ENCODE measurements at regions not wholly inside any gene's neighbourhood (a gene's known extent, or its start where the extent isn't known, plus 50 kb on each side); places are given as distances from the start of the nearest gene placed in this dataset.

- Mint-ChIP-seq H3K4me3 (no peak overlapping the region), H3K27ac (no peak overlapping the region), H3K9me3 (ENCODE audit: insufficient read depth) (no peaks in the 10 kb centered on the region), H3K36me3 (ENCODE audit: low read depth) (no peaks in the 10 kb centered on the region), H3K27me3 (ENCODE audit: low read depth) (no peaks in the 10 kb centered on the region), H3K4me1 (ENCODE audit: low read depth) (peaks cover 33% of the 10 kb centered on the region)
- DNase-seq (no peak), ATAC-seq (no peak)
- ChIA-PET CTCF (interaction anchor here (1.0 to 4.5 kb wide), 6 partner anchors 15 to 399 kb away, joined by 3 to 15 read pairs (median 5); no protein-coding TSS in a partner anchor), POLR2A (no interaction called here)
These were observed 160.2 kb upstream of the SMAD3 start for GRCh38 chr15:66905185-66905584.

DNA sequence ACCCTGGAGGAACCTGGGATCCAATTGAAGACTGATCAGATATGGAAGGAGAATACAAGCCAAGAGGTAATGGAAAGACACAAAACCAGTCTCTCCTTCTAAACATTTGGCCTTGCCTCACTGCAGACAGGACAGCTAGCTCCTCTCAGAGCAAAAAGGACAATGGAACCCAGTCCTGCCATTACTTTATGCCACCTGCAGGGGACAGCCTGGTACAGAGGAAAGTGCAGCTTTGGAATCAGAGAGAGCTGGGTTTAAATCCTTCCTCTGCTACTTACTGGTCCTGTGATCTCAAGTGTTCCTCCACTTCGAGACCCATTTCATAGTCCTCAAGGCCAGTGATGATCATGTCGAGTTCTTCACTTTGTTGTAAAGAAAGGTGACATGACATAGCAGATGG, 159.4 kb upstream of the SMAD3 start:
- ChIA-PET CTCF (interaction anchor here (0.6 to 4.5 kb wide), 3 partner anchors 40 to 538 kb away, joined by 3 to 15 read pairs (median 3); no protein-coding TSS in a partner anchor), POLR2A (no interaction called here)
- Mint-ChIP-seq H3K4me3 (no peak overlapping the region), H3K36me3 (ENCODE audit: low read depth) (no peaks in the 10 kb centered on the region), H3K27me3 (ENCODE audit: low read depth) (no peaks in the 10 kb centered on the region), H3K9me3 (ENCODE audit: insufficient read depth) (no peaks in the 10 kb centered on the region), H3K27ac (no peak overlapping the region), H3K4me1 (ENCODE audit: low read depth) (peaks cover 38% of the 10 kb centered on the region)
- no peak for ATAC-seq
- DNase-seq: no peak

GRCh38 chr15:66906668-66907614, 158.5 kb upstream of the SMAD3 start:
- H3K36me3 Mint-ChIP-seq (ENCODE audit: low read depth): peaks cover under 1% of the 10 kb centered on the region
- DNase-seq (no peak), ATAC-seq (no peak)
- H3K27ac Mint-ChIP-seq: no peak overlapping the region
- POLR2A ChIA-PET: no interaction called here
- H3K4me3 Mint-ChIP-seq: no peak overlapping the region
- H3K27me3 Mint-ChIP-seq (ENCODE audit: low read depth): no peaks in the 10 kb centered on the region
- H3K9me3 Mint-ChIP-seq (ENCODE audit: insufficient read depth): no peaks in the 10 kb centered on the region
- CTCF ChIA-PET: interaction anchor here (1.0 to 4.5 kb wide), 4 partner anchors 12 to 55 kb away, joined by 3 to 15 read pairs (median 5); no protein-coding TSS in a partner anchor
- peaks cover 39% of the 10 kb centered on the region for H3K4me1 Mint-ChIP-seq (ENCODE audit: low read depth)

DNA sequence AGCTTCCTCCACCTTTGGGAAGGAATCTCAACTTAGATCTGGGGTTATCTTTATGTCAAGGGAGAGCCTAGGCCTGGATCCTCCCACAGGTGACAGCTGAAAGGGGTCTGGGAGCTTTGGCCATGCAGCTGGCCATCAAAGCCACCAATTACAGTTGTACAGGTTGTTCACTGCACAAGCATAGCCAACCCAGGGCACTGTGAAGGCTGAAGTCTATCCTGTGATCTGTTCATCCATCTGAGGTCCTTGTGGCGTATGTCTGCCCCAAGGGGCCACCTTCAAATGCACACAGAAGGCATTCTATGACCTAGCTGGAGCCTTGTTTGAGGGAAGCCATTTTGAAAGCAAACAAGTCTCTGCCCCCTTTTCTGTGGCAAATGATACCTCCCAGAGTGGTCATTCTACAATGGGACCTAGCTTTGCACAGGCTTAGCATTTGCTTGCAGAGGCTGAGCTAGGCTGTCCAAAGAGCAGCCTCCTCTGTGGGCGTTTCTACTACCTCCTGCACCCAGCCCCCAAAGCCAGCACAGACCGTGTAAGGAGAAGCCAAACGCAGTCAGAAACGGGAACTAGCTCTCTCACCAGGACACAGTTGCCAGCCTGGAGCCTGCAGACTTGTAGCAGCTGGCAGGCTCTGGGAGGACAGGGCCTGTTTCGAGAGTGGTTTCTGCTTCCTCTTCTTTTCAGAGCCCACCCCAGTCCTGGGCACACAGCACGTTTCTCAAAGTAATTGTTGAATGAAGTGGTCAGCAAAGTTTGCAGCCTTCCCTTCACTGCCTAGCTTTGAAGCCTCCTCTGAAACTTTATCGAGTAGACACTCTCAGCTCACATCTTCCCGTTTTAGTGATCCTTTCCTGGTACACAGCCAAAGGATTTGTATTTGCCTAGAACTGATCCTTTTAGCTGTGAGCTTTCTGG, 157.3 kb upstream of the SMAD3 start:
- ATAC-seq (no peak), DNase-seq (no peak)
- Mint-ChIP-seq H3K9me3 (ENCODE audit: insufficient read depth) (no peaks in the 10 kb centered on the region), H3K4me3 (no peak overlapping the region), H3K27ac (peak overlapping the region; percentile 20), H3K27me3 (ENCODE audit: low read depth) (no peaks in the 10 kb centered on the region), H3K4me1 (ENCODE audit: low read depth) (peaks cover 50% of the 10 kb centered on the region), H3K36me3 (ENCODE audit: low read depth) (peaks cover 3% of the 10 kb centered on the region)
- ChIA-PET POLR2A (no interaction called here), CTCF (interaction anchor here (0.7 to 4.5 kb wide), 5 partner anchors 9 to 57 kb away, joined by 3 to 15 read pairs (median 4); no protein-coding TSS in a partner anchor)

DNA sequence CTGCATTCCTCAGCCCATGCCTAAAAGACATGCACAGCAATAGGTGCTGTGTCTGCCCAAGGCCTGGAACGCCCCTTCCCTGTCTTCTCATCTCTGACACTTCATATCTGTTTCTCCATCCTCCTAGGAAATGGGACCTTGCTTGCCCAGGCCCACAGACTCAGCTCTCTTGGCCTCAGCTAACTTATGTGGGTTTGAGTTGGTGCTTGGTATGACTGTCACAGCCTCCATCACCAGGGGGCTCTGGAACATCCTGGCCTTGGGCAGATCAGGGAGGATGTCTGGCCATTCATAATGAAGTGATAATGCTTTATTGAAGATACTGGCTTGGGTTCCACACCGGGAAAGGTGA, 156.7 kb upstream of the SMAD3 start:
- no peak overlapping the region for H3K4me3 Mint-ChIP-seq

DNA sequence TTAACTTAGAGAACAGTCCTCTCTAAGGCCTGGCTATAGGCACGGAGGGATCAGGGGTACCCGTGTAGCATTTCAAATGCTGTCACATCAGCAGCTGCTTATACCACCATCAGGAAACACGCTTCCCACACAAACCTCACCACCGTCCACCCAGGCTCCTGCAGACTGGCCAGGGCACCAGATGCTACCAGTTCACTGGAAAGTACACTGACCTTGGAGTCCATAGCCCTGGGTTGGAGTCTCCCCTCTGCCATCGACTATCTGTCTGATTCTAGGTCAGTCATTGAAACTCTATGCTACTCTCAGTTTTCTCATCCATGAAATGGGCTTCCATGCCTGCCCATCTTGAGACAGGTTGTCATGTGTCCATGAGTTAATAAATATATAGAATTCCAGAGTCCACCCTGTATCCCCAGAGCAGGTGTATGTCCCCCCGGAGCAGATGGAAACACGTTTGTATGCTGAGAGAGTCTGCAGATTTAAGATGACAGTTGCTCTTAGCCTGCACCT, 156.0 kb upstream of the SMAD3 start:
- no peak for ATAC-seq
- no peak overlapping the region for H3K27ac Mint-ChIP-seq
- no peaks in the 10 kb centered on the region for H3K27me3 Mint-ChIP-seq (ENCODE audit: low read depth)
- POLR2A ChIA-PET: interaction anchor here (0.6 kb wide), 1 partner anchor 108 kb away, joined by 3 read pairs; no protein-coding TSS in a partner anchor
- H3K4me1 Mint-ChIP-seq (ENCODE audit: low read depth): peaks cover 50% of the 10 kb centered on the region
- no peak overlapping the region for H3K4me3 Mint-ChIP-seq
- peaks cover 3% of the 10 kb centered on the region for H3K36me3 Mint-ChIP-seq (ENCODE audit: low read depth)
- no peaks in the 10 kb centered on the region for H3K9me3 Mint-ChIP-seq (ENCODE audit: insufficient read depth)
- no peak for DNase-seq
- CTCF ChIA-PET: interaction anchor here (1.4 to 4.5 kb wide), 3 partner anchors 12 to 37 kb away, joined by 4 to 20 read pairs (median 15); no protein-coding TSS in a partner anchor

More for the DNA sequence above, 156.7 kb upstream of the SMAD3 start:
- Mint-ChIP-seq H3K4me1 (ENCODE audit: low read depth) (peaks cover 52% of the 10 kb centered on the region), H3K27me3 (ENCODE audit: low read depth) (no peaks in the 10 kb centered on the region), H3K9me3 (ENCODE audit: insufficient read depth) (no peaks in the 10 kb centered on the region), H3K36me3 (ENCODE audit: low read depth) (peaks cover 3% of the 10 kb centered on the region), H3K27ac (peak overlapping the region; percentile 20)
- DNase-seq: no peak
- no peak for ATAC-seq
- ChIA-PET CTCF (interaction anchor here (0.7 to 4.5 kb wide), 4 partner anchors 9 to 57 kb away, joined by 3 to 15 read pairs (median 5); no protein-coding TSS in a partner anchor), POLR2A (interaction anchor here (0.6 kb wide), 1 partner anchor 109 kb away, joined by 3 read pairs; no protein-coding TSS in a partner anchor)

DNA sequence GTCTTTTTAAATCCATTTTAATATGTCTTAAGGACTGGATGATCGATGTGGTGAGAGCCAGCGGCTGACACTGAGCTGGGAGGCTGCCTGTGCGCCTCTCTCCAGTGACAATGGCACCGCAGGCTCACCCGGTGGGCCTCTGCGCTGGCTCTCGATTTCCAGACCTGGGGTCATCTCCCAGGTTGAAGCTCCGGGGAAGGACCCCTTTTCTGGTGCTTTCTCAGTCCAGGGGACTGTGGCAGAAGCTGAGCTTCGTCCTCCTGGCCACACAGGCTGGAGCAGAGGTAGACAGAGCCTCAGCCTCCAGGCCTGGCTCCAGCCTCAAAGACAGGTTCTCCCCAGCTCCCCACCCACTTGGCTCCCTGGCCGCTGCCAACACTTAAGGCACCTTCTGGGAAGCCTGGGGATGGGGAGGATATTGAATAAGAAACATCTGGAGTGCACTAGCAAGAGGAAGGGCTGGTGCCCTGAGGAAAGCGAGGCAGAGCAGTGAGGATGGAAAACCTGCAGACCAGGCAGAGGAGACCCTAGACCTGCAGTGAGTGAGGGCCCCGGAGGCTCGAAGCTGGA, 154.2 kb upstream of the SMAD3 start:
- CTCF ChIA-PET: interaction anchor here (0.9 to 3.3 kb wide), 6 partner anchors 9 to 127 kb away, joined by 3 to 25 read pairs (median 4); no protein-coding TSS in a partner anchor
- Mint-ChIP-seq H3K36me3 (ENCODE audit: low read depth) (peaks cover 6% of the 10 kb centered on the region), H3K4me1 (ENCODE audit: low read depth) (peaks cover 53% of the 10 kb centered on the region), H3K4me3 (no peak overlapping the region), H3K27ac (peak overlapping the region; percentile 84), H3K9me3 (ENCODE audit: insufficient read depth) (no peaks in the 10 kb centered on the region), H3K27me3 (ENCODE audit: low read depth) (peaks cover 6% of the 10 kb centered on the region)
- ATAC-seq (no peak), DNase-seq (no peak)
- POLR2A ChIA-PET: interaction anchor here (1.4 kb wide), 1 partner anchor 11 kb away, joined by 3 read pairs; no protein-coding TSS in a partner anchor

DNA sequence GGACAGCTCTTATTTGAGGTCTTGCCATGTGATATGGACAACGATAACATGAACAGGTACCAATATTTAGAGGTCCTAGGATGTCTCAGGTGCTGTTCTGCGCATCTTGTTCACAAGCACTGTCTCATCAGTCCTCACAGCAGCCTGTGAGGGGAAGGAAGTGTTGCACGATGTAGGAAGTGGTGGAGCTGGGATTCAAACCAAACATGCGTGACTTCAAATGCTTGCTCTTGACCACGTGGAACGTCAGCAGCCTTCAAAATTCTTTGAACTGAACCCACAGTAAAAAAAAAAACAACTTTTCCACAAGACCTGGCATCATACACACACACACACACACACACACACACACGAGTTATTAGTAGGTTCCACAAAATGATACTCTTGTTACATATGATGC, 153.4 kb upstream of the SMAD3 start:
- ATAC-seq (peak; percentile 92), DNase-seq (peak; percentile 81)
- Mint-ChIP-seq H3K4me1 (ENCODE audit: low read depth) (peaks cover 56% of the 10 kb centered on the region), H3K27me3 (ENCODE audit: low read depth) (peaks cover 10% of the 10 kb centered on the region), H3K9me3 (ENCODE audit: insufficient read depth) (peaks cover 7% of the 10 kb centered on the region), H3K36me3 (ENCODE audit: low read depth) (peaks cover 11% of the 10 kb centered on the region), H3K4me3 (peak overlapping the region; percentile 22), H3K27ac (peak overlapping the region; percentile 84)
- POLR2A ChIA-PET: interaction anchor here (0.6 kb wide), 1 partner anchor 25 kb away, joined by 4 read pairs; no protein-coding TSS in a partner anchor
- CTCF ChIA-PET: interaction anchor here (0.9 to 3.3 kb wide), 6 partner anchors 8 to 61 kb away, joined by 3 to 25 read pairs (median 4); no protein-coding TSS in a partner anchor

GRCh38 chr15:66912441-66912840, 153.0 kb upstream of the SMAD3 start:
- ATAC-seq: peak; percentile 34
- H3K27ac Mint-ChIP-seq: peak overlapping the region; percentile 84
- POLR2A ChIA-PET: interaction anchor here (0.6 kb wide), 1 partner anchor 25 kb away, joined by 4 read pairs; no protein-coding TSS in a partner anchor
- peaks cover 13% of the 10 kb centered on the region for H3K27me3 Mint-ChIP-seq (ENCODE audit: low read depth)
- CTCF ChIA-PET: interaction anchor here (1.0 to 3.3 kb wide), 4 partner anchors 8 to 48 kb away, joined by 3 to 25 read pairs (median 12); no protein-coding TSS in a partner anchor
- peaks cover 11% of the 10 kb centered on the region for H3K9me3 Mint-ChIP-seq (ENCODE audit: insufficient read depth)
- no peak overlapping the region for H3K4me3 Mint-ChIP-seq
- H3K4me1 Mint-ChIP-seq (ENCODE audit: low read depth): peaks cover 56% of the 10 kb centered on the region
- DNase-seq: no peak
- peaks cover 13% of the 10 kb centered on the region for H3K36me3 Mint-ChIP-seq (ENCODE audit: low read depth)

- Mint-ChIP-seq H3K27ac (no peak overlapping the region), H3K4me1 (ENCODE audit: low read depth) (peaks cover 18% of the 10 kb centered on the region), H3K4me3 (no peak overlapping the region), H3K27me3 (ENCODE audit: low read depth) (peaks cover 32% of the 10 kb centered on the region), H3K9me3 (ENCODE audit: insufficient read depth) (peaks cover 22% of the 10 kb centered on the region), H3K36me3 (ENCODE audit: low read depth) (peaks cover 14% of the 10 kb centered on the region)
- POLR2A ChIA-PET: no interaction called here
- DNase-seq (no peak), ATAC-seq (no peak)
- CTCF ChIA-PET: interaction anchor here (1.6 to 2.6 kb wide), 3 partner anchors 10 to 66 kb away, joined by 4 to 14 read pairs (median 4); no protein-coding TSS in a partner anchor
These were observed 147.4 kb upstream of the SMAD3 start for GRCh38 chr15:66917904-66918448.
